Limb (tissue), 2 donors: ENCODE measurements at regions not wholly inside any gene's neighbourhood (a gene's known extent, or its start where the extent isn't known, plus 50 kb on each side); places are given as distances from the start of the nearest gene placed in this dataset.
A peak's percentile ranks its signal among the peaks of the same experiment; 100 is the strongest.
"Not testable (repeated sequence)": the region's sequence is repeated elsewhere in the genome, so short reads cannot be mapped to it uniquely, and the experiment has no call there.

Experiments
- DNase-seq, 2 donors: peaks; one replicate each; pipeline ENCODE4 v3.0.0-alpha.2; 2016; ENCODE audit errors: extremely low spot score in 2 of 2

GRCh38 chr6:153435787-153436186, 304.7 kb upstream of the RGS17 start:
- DNase-seq = no peak

- DNase-seq = no peak
Observed at GRCh38 chr6:153425536-153425935, 294.5 kb upstream of the RGS17 start.

- DNase-seq = no peak
Observed at GRCh38 chr6:153424719-153425400, 293.8 kb upstream of the RGS17 start.

- DNase-seq = no peak
Observed at GRCh38 chr6:153412519-153412918, 281.4 kb upstream of the RGS17 start.

- no peak for DNase-seq
Observed at GRCh38 chr6:153411070-153411648, 280.1 kb upstream of the RGS17 start.

- DNase-seq = no peak
Observed at GRCh38 chr6:153405931-153406330, 274.8 kb upstream of the RGS17 start.

- no peak for DNase-seq
Observed at GRCh38 chr6:153401751-153402150, 270.7 kb upstream of the RGS17 start.

- DNase-seq = no peak
Observed at GRCh38 chr6:153392156-153392555, 261.1 kb upstream of the RGS17 start.

- no peak for DNase-seq
Observed at GRCh38 chr6:153373869-153374268, 242.8 kb upstream of the RGS17 start.

- DNase-seq = no peak
Observed at GRCh38 chr6:153368131-153368530, 237.0 kb upstream of the RGS17 start.

GRCh38 chr6:153367021-153367420, 235.9 kb upstream of the RGS17 start:
- no peak for DNase-seq

- no peak for DNase-seq
Observed at GRCh38 chr6:153357391-153357790, 226.3 kb upstream of the RGS17 start.

- DNase-seq = no peak
Observed at GRCh38 chr6:153340568-153340967, 209.5 kb upstream of the RGS17 start.

- DNase-seq = no peak
Observed at GRCh38 chr6:153334121-153334520, 203.0 kb upstream of the RGS17 start.

- DNase-seq = not testable (repeated sequence)
Observed at GRCh38 chr6:153331221-153331620, 200.1 kb upstream of the RGS17 start.

GRCh38 chr6:153328194-153328593, 197.1 kb upstream of the RGS17 start:
- DNase-seq = no peak

GRCh38 chr6:153325661-153326060, 194.6 kb upstream of the RGS17 start:
- DNase-seq = no peak

GRCh38 chr6:153312634-153313033, 181.6 kb upstream of the RGS17 start:
- DNase-seq = peak in 1 of 2 donors; percentile 50

GRCh38 chr6:153309651-153310050, 178.6 kb upstream of the RGS17 start:
- peak in 1 of 2 donors; percentile 3 for DNase-seq

GRCh38 chr6:153302133-153302532, 171.1 kb upstream of the RGS17 start:
- DNase-seq = no peak

- DNase-seq = no peak
Observed at GRCh38 chr6:153301602-153302001, 170.5 kb upstream of the RGS17 start.

- not testable (repeated sequence) for DNase-seq
Observed at GRCh38 chr6:153282456-153282855, 151.4 kb upstream of the RGS17 start.

GRCh38 chr6:153275997-153276396, 144.9 kb upstream of the RGS17 start:
- DNase-seq = no peak
